HG02870 (cell line): ENCODE measurements at regions not wholly inside any gene's neighbourhood (a gene's known extent, or its start where the extent isn't known, plus 50 kb on each side); places are given as distances from the start of the nearest gene placed in this dataset.
"Not testable (repeated sequence)": the region's sequence is repeated elsewhere in the genome, so short reads cannot be mapped to it uniquely, and the experiment has no call there.

ENCODE experiments used
- ATAC-seq: cut with Tn5 transposase; IDR thresholded peaks from one replicate; pipeline ENCODE4 v1.9.1; 2021; ENCODE audit warnings: mild to moderate bottlenecking, moderate library complexity; ENCODE audit not compliant: unreplicated experiment

DNA sequence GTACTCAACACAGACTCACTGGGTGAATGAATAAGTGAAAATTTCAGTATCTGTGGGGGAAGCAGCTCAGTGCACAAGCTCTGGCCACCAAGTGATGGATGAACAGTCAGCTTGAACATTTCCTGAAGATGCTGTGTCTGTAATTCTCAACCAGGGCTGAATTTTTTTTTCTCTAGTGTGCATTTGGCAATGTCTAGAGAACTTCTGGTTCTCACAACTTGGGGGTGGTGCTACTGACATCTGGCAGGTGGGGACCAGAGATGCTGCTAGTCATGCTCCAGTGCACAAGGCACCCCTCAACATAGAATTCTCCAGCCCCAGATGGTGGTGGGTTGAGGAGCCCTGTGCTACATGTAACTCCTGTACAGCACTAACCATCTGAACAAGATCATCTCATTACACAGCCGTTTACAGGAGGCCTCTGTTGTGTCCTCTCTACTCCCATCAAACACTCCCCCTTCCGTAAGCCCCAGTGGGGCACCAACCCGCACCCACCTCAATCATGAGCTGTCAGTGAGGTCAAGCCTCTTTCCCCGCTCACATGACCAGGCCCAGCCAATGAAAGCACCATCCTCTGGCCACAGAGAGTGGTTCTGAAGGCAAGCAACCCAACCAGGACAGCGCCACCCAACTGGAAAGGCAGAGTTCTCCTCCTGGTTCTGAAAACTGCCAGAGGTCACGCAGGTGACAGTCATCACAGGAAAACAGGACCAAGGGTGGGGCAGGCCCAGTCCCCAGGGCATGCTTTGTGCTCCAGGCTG lies 103.9 kb upstream of the PMEPA1 start:
- ATAC-seq = no peak

DNA sequence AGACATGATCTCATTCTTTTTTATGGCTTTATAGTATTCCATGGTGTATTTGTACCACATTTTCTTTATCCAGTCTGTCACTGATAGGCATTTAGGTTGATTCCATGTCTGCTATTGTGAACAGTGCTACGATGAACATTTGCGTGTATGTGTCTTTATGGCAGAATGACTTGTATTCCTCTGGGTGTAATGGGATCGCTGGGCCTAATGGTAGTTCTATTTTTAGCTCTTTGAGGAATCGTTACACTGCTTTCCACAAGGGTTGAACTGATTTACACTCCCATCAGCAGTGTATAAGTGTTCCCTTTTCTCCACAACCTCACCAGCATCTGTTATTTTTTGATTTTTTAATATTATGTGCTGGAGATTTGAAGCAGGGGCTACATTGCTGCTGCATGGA lies 102.8 kb upstream of the PMEPA1 start:
- not testable (repeated sequence) for ATAC-seq

DNA sequence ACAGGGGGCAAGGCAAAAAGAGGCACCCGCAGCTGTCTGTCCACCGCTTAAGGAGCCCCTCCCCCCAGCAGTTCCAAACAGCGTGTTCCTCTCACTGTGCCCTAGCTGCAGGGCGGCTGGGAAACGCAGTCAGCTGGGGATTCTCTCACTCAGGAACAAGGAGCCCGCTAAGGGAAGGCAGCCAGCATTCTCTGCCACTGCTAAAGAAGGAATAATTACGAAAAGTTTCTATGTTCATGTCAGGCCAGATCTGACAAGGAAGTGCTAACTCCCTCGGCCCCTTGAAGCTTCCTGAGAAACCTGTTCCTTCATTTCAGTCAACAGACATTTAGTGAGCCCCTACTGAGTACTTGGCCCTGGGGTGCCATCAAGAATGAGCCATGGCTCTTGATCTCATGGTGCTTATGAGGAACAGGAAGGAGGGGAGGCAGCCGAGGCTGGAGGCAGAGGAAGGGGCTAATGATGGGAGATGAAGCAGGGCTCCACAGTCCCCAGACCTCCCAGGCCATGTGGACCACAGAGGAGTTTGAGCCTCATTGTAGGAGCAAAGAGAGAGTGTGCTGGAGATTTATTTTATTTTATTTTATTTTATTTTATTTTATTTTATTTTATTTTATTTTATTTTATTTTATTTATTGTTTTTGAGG lies 101.7 kb upstream of the PMEPA1 start:
- no peak for ATAC-seq

GRCh38 chr20:57810511-57811373 lies 100.9 kb upstream of the PMEPA1 start:
- ATAC-seq = no peak

DNA sequence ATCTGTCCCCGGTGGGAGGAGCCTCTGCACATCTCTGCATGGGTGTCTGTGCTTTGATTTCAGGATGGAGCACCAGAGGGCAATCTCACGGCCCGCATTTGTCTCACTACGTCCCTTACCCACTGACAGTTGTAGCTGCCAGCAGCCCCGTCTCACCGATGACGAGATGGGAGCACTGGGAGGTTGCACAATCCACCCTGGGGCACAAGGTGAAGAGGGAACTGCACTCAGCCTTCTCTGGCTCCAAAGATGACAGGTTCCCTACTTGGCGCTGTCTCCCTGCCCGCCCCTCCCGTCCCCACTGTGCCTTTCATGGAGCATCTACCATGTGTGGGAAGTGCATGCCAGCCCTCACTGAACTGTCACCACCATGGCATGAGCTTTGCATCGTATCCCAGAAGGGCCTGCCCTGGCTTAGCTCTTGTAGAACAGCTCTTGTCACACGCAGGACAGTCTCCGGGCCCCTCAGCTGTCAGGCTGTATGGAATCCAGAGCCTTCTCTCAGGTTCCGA lies 99.9 kb upstream of the PMEPA1 start:
- ATAC-seq = no peak

DNA sequence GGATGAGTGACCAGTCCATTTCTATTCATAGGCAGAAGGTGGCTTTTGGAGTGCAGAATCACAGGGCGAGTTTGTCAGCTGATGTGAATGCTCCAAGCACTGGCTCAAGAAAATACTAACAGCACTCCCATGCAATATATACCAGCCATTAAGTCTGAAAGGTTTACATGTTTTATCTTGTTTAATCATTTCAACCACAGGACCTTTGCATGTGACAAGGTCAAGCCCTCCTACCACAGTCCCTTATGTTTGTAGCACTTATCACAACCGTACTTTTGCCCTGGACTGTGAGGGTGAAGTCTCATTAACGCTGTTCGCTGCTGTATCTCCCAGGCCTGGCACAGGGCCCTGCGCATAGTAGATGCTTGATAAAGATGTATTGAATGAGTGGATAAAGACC lies 99.3 kb upstream of the PMEPA1 start:
- no peak for ATAC-seq

GRCh38 chr20:57808264-57809070 lies 98.7 kb upstream of the PMEPA1 start:
- ATAC-seq = no peak

- ATAC-seq = no peak
Observed at GRCh38 chr20:57807401-57808263, 97.8 kb upstream of the PMEPA1 start.

GRCh38 chr20:57806975-57807374 lies 97.2 kb upstream of the PMEPA1 start:
- no peak for ATAC-seq

GRCh38 chr20:57806476-57806875 lies 96.7 kb upstream of the PMEPA1 start:
- no peak for ATAC-seq

- ATAC-seq = no peak
Observed at GRCh38 chr20:57805747-57806146, 95.9 kb upstream of the PMEPA1 start.

DNA sequence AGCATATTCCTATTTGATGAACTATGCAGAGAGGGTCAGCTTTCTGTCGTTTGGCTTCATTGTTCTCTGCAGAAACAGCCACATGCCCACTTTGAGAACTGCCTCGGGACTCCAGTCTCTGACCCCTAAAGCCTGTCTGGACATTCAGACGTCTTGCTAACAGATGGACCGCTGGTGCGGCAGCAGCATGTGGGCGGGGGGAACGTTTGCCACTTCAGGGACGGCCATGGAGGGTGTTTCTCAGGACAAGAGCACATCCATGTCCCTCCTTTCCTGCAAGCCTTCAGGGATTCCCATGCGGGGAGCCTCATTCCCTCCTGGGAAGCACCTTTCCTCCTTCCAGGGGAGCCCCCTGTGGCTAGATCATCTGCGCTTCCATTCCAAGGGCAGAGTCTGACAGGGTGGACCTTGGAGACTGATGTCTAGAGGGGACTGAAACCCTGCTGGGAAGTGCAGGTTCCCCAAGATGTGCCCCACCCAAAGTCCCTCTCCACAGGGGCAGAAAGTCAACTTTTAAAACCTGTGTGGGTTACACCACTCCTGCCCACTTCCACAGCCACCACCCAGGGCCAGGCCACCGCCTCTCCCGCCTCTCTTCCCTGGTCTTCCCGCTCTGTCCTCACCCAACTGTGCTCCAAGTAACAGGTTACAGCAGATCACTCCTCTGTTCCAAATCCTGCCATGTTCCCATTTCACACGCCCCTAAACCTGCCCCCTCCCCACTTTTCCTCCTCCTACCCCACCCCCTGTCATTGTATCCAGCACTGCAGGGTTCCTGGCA lies 94.8 kb upstream of the PMEPA1 start:
- no peak for ATAC-seq

DNA sequence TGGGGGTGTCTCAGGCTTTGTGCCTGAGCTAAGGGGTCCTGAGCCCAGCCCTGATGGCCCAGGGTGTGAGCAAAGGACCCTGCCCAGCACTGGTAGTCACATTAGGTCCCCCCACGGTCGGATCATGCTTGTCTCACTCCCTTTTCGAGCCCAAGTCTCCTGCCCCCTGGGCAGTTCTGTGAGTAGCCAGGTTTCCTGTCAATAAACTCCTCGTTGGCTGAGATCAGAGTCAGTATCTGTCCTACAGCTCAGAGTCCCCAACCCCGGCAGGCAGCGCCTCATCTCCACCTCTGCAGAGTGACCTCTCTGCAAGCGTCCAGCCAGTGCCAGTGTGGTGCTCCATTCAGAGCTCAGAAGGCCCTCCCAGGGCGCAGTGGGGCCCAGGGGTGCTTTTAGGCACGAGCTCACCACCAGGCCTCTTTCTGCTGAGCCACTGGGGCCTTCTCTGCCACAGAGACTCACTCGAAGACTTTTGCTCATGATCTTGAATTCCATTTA lies 93.7 kb upstream of the PMEPA1 start:
- ATAC-seq = no peak

GRCh38 chr20:57802765-57803507 lies 93.1 kb upstream of the PMEPA1 start:
- ATAC-seq = no peak

- ATAC-seq = no peak
Observed at GRCh38 chr20:57801581-57801980, 91.8 kb upstream of the PMEPA1 start.

DNA sequence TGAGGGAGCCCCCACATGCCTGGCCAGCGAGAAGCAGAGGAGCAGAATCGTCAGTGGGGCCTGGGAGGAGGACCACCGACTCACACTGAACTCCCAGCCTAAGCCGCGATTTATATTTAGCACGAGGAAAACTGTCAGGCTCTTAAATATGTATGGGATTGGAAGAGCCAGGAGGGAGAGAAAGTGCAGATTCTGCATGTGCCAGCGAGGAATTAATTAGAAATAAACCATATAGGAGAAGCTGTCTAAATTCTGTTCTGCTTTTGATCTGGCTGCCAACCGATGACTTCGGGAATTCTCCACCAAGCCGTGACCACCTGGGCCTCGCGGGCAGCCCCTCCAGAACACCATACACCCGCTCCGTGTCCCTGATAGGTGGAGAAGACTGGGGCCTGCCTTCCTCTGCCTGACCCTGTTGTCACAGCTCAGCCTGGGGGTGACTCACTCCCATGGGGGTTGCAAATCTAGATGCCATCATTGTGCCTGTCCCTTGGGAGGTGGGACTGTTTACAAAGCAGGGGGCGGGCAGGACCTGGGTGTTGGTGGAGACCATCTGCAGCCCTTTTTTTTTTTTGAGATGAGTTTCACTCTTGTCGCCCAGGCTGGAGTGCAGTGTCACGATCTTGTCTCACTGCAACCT lies 91.1 kb upstream of the PMEPA1 start:
- no peak for ATAC-seq

- no peak for ATAC-seq
Observed at GRCh38 chr20:57797401-57797800, 87.6 kb upstream of the PMEPA1 start.
